Body of pancreas (tissue), 4 donors: ENCODE measurements at regions not wholly inside any gene's neighbourhood (a gene's known extent, or its start where the extent isn't known, plus 50 kb on each side); places are given as distances from the start of the nearest gene placed in this dataset.

Experiments used
- POLR2A ChIP-seq, 3 donors: fragments of 450-650 bp; IDR thresholded peaks; one replicate each; pipeline ENCODE4 v1.6.1; 2016; ENCODE audit warnings: antibody characterized with exemption in 3 of 3, mild to moderate bottlenecking in 2 of 3
- TF ChIP-seq, protein P1 (sequence below), 7 experiments: fragments of 450-650 bp in 4 of 7; fragments of 200-600 bp in 3 of 7; sonication (generic) in 3 of 7; IDR thresholded peaks; one replicate each; pipeline ENCODE4 v1.5.1; 2016 to 2019; ENCODE audit warnings: antibody characterized with exemption in 7 of 7

- TF ChIP-seq POLR2A (IDR thresholded peaks at IDR 0.05), result no peak
- TF ChIP-seq, protein P1, sequence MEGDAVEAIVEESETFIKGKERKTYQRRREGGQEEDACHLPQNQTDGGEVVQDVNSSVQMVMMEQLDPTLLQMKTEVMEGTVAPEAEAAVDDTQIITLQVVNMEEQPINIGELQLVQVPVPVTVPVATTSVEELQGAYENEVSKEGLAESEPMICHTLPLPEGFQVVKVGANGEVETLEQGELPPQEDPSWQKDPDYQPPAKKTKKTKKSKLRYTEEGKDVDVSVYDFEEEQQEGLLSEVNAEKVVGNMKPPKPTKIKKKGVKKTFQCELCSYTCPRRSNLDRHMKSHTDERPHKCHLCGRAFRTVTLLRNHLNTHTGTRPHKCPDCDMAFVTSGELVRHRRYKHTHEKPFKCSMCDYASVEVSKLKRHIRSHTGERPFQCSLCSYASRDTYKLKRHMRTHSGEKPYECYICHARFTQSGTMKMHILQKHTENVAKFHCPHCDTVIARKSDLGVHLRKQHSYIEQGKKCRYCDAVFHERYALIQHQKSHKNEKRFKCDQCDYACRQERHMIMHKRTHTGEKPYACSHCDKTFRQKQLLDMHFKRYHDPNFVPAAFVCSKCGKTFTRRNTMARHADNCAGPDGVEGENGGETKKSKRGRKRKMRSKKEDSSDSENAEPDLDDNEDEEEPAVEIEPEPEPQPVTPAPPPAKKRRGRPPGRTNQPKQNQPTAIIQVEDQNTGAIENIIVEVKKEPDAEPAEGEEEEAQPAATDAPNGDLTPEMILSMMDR (IDR thresholded peaks at IDR 0.05), result no peak
These were observed 94.6 kb downstream of the TFAP2A start for GRCh38 chr6:10320291-10320690.
